ENCODE measurements at regions not wholly inside any gene's neighbourhood (a gene's known extent, or its start where the extent isn't known, plus 50 kb on each side); places are given as distances from the start of the nearest gene placed in this dataset.

DNA sequence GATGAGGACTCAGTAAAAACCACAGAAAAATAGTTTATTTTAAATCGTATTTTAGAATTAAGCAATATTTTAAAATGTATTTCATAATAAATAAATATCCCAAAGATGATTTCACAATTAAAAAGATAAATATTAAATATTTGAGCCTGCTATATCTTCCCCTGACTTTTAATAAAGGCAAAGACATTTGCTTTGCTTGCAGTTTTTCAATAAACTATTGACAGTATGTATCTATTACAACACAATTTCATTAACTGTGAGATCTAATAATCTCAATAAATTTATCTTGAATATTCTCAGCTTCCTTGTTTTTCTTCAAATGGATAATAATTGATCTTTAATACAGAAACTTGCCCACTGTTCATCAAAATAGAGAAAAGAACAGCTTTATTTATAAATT is 186.2 kb upstream of the TARS1 start:
- DNase-seq, result no peak
- TF ChIP-seq, protein P1, sequence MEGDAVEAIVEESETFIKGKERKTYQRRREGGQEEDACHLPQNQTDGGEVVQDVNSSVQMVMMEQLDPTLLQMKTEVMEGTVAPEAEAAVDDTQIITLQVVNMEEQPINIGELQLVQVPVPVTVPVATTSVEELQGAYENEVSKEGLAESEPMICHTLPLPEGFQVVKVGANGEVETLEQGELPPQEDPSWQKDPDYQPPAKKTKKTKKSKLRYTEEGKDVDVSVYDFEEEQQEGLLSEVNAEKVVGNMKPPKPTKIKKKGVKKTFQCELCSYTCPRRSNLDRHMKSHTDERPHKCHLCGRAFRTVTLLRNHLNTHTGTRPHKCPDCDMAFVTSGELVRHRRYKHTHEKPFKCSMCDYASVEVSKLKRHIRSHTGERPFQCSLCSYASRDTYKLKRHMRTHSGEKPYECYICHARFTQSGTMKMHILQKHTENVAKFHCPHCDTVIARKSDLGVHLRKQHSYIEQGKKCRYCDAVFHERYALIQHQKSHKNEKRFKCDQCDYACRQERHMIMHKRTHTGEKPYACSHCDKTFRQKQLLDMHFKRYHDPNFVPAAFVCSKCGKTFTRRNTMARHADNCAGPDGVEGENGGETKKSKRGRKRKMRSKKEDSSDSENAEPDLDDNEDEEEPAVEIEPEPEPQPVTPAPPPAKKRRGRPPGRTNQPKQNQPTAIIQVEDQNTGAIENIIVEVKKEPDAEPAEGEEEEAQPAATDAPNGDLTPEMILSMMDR (IDR thresholded peaks at IDR 0.05; ENCODE audit: partially characterized antibody, unreplicated experiment), result no peak
- Mint-ChIP-seq H3K9me3 (ENCODE audit: unreplicated experiment) (no peaks in the 10 kb centered on the region), H3K4me3 (ENCODE audit: unreplicated experiment) (no peak overlapping the region), H3K4me1 (ENCODE audit: low read depth, unreplicated experiment) (no peaks in the 10 kb centered on the region), H3K27me3 (ENCODE audit: unreplicated experiment) (no peaks in the 10 kb centered on the region), H3K36me3 (ENCODE audit: unreplicated experiment) (no peaks in the 10 kb centered on the region), H3K27ac (ENCODE audit: unreplicated experiment) (no peak overlapping the region)

DNA sequence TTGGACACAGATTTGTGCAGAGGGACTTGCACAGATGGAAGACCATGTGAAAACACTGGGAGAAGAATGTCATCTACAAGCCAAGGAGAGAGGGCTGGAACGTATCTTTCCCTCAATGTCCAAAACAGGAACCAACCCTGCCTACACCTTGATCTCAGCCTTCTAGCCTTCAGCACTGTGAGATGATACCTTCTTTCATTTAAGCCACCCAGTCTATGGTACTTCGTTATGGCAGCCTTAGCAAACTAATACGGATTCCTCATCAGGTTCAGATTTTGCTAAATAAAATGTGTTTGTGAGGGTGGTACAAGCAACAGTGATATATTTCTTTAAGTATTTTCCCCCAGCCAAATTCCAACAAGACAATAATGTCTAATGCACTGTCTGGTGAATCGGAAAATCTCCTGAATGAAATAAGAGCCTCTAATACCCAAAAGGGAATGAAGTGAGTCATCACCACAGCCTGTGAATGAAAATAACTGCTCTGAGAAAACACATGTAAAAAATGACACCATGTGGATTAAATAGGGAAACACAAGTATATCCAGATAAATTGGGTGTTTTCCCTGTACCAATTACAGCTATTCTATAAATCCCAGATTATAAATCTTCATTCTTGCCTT is 182.8 kb upstream of the TARS1 start:
- DNase-seq, result no peak

DNA sequence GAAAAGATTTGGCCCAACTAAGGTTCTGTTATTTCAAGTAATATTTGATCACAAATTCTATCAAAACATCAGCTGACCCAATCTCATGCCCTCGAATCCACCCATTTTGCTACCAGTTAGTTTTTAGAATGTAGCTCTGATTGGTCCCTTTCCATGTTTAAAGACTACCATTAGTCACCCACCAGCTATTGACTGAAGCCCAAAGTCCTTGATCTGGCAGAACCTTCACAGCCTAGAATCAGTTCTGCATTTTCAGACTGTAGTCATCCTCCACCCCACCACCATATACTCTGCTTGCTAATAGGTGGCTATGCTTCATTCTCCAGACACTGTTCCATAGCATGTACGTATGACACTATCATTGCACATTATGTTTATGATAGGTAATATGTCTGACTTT is 182.2 kb upstream of the TARS1 start:
- Mint-ChIP-seq H3K36me3 (ENCODE audit: unreplicated experiment) (no peaks in the 10 kb centered on the region), H3K4me3 (ENCODE audit: unreplicated experiment) (no peak overlapping the region), H3K4me1 (ENCODE audit: low read depth, unreplicated experiment) (no peaks in the 10 kb centered on the region), H3K27me3 (ENCODE audit: unreplicated experiment) (no peaks in the 10 kb centered on the region), H3K9me3 (ENCODE audit: unreplicated experiment) (peaks cover 1% of the 10 kb centered on the region), H3K27ac (ENCODE audit: unreplicated experiment) (no peak overlapping the region)
- TF ChIP-seq, protein P1 (IDR thresholded peaks at IDR 0.05; ENCODE audit: partially characterized antibody, unreplicated experiment), result no peak
- no peak for DNase-seq

More for the DNA sequence above, 182.8 kb upstream of the TARS1 start:
- TF ChIP-seq, protein P1 (IDR thresholded peaks at IDR 0.05; ENCODE audit: partially characterized antibody, unreplicated experiment), result no peak
- Mint-ChIP-seq H3K27me3 (ENCODE audit: unreplicated experiment) (no peaks in the 10 kb centered on the region), H3K9me3 (ENCODE audit: unreplicated experiment) (no peaks in the 10 kb centered on the region), H3K27ac (ENCODE audit: unreplicated experiment) (no peak overlapping the region), H3K4me1 (ENCODE audit: low read depth, unreplicated experiment) (no peaks in the 10 kb centered on the region), H3K36me3 (ENCODE audit: unreplicated experiment) (no peaks in the 10 kb centered on the region), H3K4me3 (ENCODE audit: unreplicated experiment) (no peak overlapping the region)

DNA sequence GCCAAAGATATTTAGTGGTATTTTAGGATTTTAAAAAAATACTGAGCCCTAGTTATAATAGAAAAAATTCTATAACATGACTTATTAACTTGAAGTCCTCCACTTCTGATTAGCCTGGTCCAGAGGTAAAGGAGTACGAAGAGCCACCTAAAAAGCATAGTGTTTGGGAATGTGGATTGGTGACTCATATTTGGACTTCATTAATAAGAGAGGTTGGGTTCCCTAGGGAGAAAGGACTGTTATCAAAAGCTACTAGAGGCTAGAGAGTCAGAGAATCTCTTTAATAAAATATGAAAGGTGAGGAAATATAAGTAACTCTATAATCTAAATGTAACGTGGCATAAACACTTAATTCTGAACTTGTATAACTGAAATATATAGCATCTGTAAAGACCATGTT is 180.7 kb upstream of the TARS1 start:
- H3K4me1 Mint-ChIP-seq (ENCODE audit: low read depth, unreplicated experiment), result no peaks in the 10 kb centered on the region
- H3K27ac Mint-ChIP-seq (ENCODE audit: unreplicated experiment), result no peak overlapping the region
- H3K27me3 Mint-ChIP-seq (ENCODE audit: unreplicated experiment), result no peaks in the 10 kb centered on the region
- H3K4me3 Mint-ChIP-seq (ENCODE audit: unreplicated experiment), result no peak overlapping the region
- H3K36me3 Mint-ChIP-seq (ENCODE audit: unreplicated experiment), result no peaks in the 10 kb centered on the region
- TF ChIP-seq, protein P1 (IDR thresholded peaks at IDR 0.05; ENCODE audit: partially characterized antibody, unreplicated experiment), result no peak
- no peak for DNase-seq
- H3K9me3 Mint-ChIP-seq (ENCODE audit: unreplicated experiment), result peaks cover 1% of the 10 kb centered on the region

DNA sequence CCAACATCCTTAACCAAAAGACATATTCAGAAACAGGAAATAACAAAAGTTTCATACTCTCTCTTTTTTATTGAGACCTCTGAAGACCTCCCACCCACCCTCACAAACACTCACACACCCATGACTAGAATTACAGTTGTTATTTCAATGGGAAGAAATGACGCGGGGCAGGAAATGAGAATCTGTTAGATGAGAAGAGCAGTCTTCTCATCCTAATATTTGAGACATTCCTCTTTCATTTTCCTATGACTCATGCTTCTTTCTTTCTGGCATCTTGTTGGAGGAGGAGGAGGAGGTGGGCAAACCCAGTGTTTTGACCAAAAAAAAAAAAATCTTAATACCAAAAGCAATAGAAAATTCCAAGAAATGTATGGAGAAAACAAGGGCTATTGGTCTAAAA is 179.5 kb upstream of the TARS1 start:
- Mint-ChIP-seq H3K4me3 (ENCODE audit: unreplicated experiment) (no peak overlapping the region), H3K27me3 (ENCODE audit: unreplicated experiment) (no peaks in the 10 kb centered on the region), H3K36me3 (ENCODE audit: unreplicated experiment) (no peaks in the 10 kb centered on the region), H3K9me3 (ENCODE audit: unreplicated experiment) (peaks cover 1% of the 10 kb centered on the region), H3K4me1 (ENCODE audit: low read depth, unreplicated experiment) (no peaks in the 10 kb centered on the region), H3K27ac (ENCODE audit: unreplicated experiment) (no peak overlapping the region)
- TF ChIP-seq, protein P1 (IDR thresholded peaks at IDR 0.05; ENCODE audit: partially characterized antibody, unreplicated experiment), result no peak
- DNase-seq, result no peak
